HG02943 (cell line): ENCODE measurements at regions not wholly inside any gene's neighbourhood (a gene's known extent, or its start where the extent isn't known, plus 50 kb on each side); places are given as distances from the start of the nearest gene placed in this dataset.

ENCODE experiments used
- ATAC-seq: cut with Tn5 transposase; IDR thresholded peaks from one replicate; pipeline ENCODE4 v1.9.1; 2021; ENCODE audit warnings: mild to moderate bottlenecking, low read depth, moderate library complexity; ENCODE audit not compliant: unreplicated experiment

GRCh38 chr2:88832311-88832991 is 141.0 kb downstream of the RPIA start:
- no peak for ATAC-seq

GRCh38 chr2:88832992-88833389 is 141.5 kb downstream of the RPIA start:
- ATAC-seq: no peak

GRCh38 chr2:88834376-88834775 is 142.9 kb downstream of the RPIA start:
- ATAC-seq: no peak

- ATAC-seq: no peak
Observed at GRCh38 chr2:88834866-88835265, 143.4 kb downstream of the RPIA start.

- no peak for ATAC-seq
Observed at GRCh38 chr2:88835726-88836125, 144.3 kb downstream of the RPIA start.

- ATAC-seq: no peak
Observed at GRCh38 chr2:88836351-88836750, 144.9 kb downstream of the RPIA start.

- ATAC-seq: no peak
Observed at GRCh38 chr2:88837511-88838160, 146.2 kb downstream of the RPIA start.

GRCh38 chr2:88838165-88838635 is 146.7 kb downstream of the RPIA start:
- peak; percentile 82 for ATAC-seq

GRCh38 chr2:88841224-88841929 is 149.9 kb downstream of the RPIA start:
- no peak for ATAC-seq

GRCh38 chr2:88842656-88843460 is 151.4 kb downstream of the RPIA start:
- ATAC-seq: no peak

GRCh38 chr2:88843651-88844050 is 152.2 kb downstream of the RPIA start:
- no peak for ATAC-seq

- ATAC-seq: no peak
Observed at GRCh38 chr2:88844960-88845359, 153.5 kb downstream of the RPIA start.

- ATAC-seq: peak; percentile 82
Observed at GRCh38 chr2:88845772-88846661, 154.5 kb downstream of the RPIA start.

GRCh38 chr2:88852753-88853402 is 161.4 kb downstream of the RPIA start:
- ATAC-seq: no peak

GRCh38 chr2:88853403-88853790 is 161.9 kb downstream of the RPIA start:
- no peak for ATAC-seq

- ATAC-seq: no peak
Observed at GRCh38 chr2:88854528-88854927, 163.1 kb downstream of the RPIA start.

GRCh38 chr2:88855620-88856408 is 164.3 kb downstream of the RPIA start:
- peak; percentile 31 for ATAC-seq

GRCh38 chr2:88856409-88857135 is 165.1 kb downstream of the RPIA start:
- ATAC-seq: peak; percentile 17
